OCI-LY7 (cell line): ENCODE measurements at regions not wholly inside any gene's neighbourhood (a gene's known extent, or its start where the extent isn't known, plus 50 kb on each side); places are given as distances from the start of the nearest gene placed in this dataset.

ENCODE experiments used
- BruUV-seq: library from RNA; stranded (reverse); fragments of 400-500 nt; replicated peaks from 2 replicates; lab custom pipeline; 2021; lab: Mats Ljungman, UMichigan
- CTCF ChIA-PET: fragments of 300-600 bp; sonication (Branson Sonifier 250); formaldehyde crosslinking; loops from one replicate; lab custom pipeline; 2022; ENCODE audit warnings: antibody characterized with exemption; ENCODE audit not compliant: unreplicated experiment; lab: Charles Lee
- POLR2A ChIA-PET: fragments of 300-600 bp; sonication (Branson Sonifier 250); formaldehyde crosslinking; loops from one replicate; lab custom pipeline; 2022; ENCODE audit warnings: antibody characterized with exemption; lab: Charles Lee
- DNase-seq: peaks from one replicate; pipeline ENCODE4 v3.0.0-alpha.2; 2015; ENCODE audit warnings: low spot score
- H2AFZ ChIP-seq: fragments of 200-600 bp; sonication (generic), shearing (Covaris generic); 2 replicates; pipeline ENCODE4 v1.6.1; 2014; ENCODE audit warnings: mild to moderate bottlenecking, antibody characterized with exemption, low read length, moderate library complexity
- H3K27ac ChIP-seq: fragments of 200-600 bp; sonication (generic); 2 replicates; pipeline ENCODE4 v1.5.1; 2014; ENCODE audit warnings: mixed run types, low read depth, mild to moderate bottlenecking, moderate library complexity, low read length, inconsistent platforms; ENCODE audit not compliant: poor library complexity, severe bottlenecking
- H3K36me3 ChIP-seq: fragments of 200-600 bp; sonication (generic); 2 replicates; pipeline ENCODE4 v1.6.1; 2014; ENCODE audit warnings: mild to moderate bottlenecking, antibody characterized with exemption, low read length, moderate library complexity, mixed read lengths; ENCODE audit not compliant: insufficient read depth
- H3K4me1 ChIP-seq: fragments of 200-600 bp; sonication (generic); 2 replicates; pipeline ENCODE4 v1.5.1; 2014; ENCODE audit warnings: mild to moderate bottlenecking, low read length; ENCODE audit not compliant: insufficient read depth, poor library complexity, severe bottlenecking
- H3K4me2 ChIP-seq: fragments of 200-600 bp; sonication (generic); 2 replicates; pipeline ENCODE4 v1.6.1; 2014; ENCODE audit warnings: mild to moderate bottlenecking, low read length
- H3K4me3 ChIP-seq: fragments of 200-600 bp; sonication (generic); 2 replicates; pipeline ENCODE4 v1.5.1; 2014; ENCODE audit warnings: mild to moderate bottlenecking, low read depth, low read length; ENCODE audit not compliant: poor library complexity, severe bottlenecking
- H3K79me2 ChIP-seq: fragments of 200-600 bp; sonication (generic); 2 replicates; pipeline ENCODE4 v1.6.1; 2016; ENCODE audit warnings: low read depth, mild to moderate bottlenecking, low read length, moderate library complexity, mixed read lengths; ENCODE audit not compliant: insufficient read depth
- H3K9me2 ChIP-seq: fragments of 200-600 bp; sonication (generic); 2 replicates; pipeline ENCODE4 v1.6.1; 2016; ENCODE audit warnings: mild to moderate bottlenecking, low read length, mixed read lengths; ENCODE audit not compliant: insufficient read depth
- H3K9me3 ChIP-seq: fragments of 200-600 bp; sonication (generic); 2 replicates; pipeline ENCODE4 v1.6.1; 2014; ENCODE audit warnings: mild to moderate bottlenecking, mixed run types, low read length, mixed read lengths
- H4K20me1 ChIP-seq: fragments of 200-600 bp; sonication (generic); 2 replicates; pipeline ENCODE4 v1.6.1; 2014; ENCODE audit warnings: mild to moderate bottlenecking, antibody characterized with exemption, low read length, moderate library complexity, mixed read lengths; ENCODE audit not compliant: insufficient read depth
- EZH2phosphoT487 ChIP-seq: fragments of 200-600 bp; sonication (generic); IDR thresholded peaks from 2 replicates; pipeline ENCODE4 v1.6.1; 2018; ENCODE audit warnings: low read depth, borderline replicate concordance, mild to moderate bottlenecking, mixed run types, antibody characterized with exemption, low read length, moderate library complexity, mixed read lengths
- intact Hi-C: fragments of 100-400 bp; cut with micrococcal nuclease; formaldehyde crosslinking; loops from one replicate; pipeline ENCODE4 v1.10.0; 2022; ENCODE audit not compliant: unreplicated experiment
- TF ChIP-seq, protein P1 (sequence below): fragments of 200-600 bp; sonication (generic); conservative IDR thresholded peaks from 2 replicates; pipeline ENCODE4 v1.5.1; 2014; ENCODE audit warnings: mild to moderate bottlenecking, antibody characterized with exemption, low read length, moderate library complexity, mixed read lengths

DNA sequence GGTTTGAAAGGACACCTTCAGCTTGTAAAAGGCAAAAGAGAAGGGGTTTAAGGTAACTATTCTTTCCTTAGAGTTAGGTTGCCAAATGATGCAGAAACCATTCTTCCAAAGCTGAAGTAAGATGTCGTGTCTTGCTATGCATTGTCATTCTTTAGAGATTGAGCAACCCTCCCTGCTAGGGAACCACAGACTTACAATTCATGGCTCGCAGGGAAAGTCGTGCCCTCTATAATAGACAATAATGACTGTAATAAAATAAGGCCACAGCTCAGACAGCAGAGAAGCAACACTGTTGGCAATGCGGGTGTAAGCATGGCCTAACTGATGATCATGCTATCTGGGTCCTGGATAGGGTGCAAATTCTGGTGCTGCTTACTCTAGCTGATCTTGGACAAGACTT is 129.6 kb upstream of the CDH13 start:
- H3K27ac ChIP-seq, result no peak overlapping the region
- no peaks in the 10 kb centered on the region for H3K9me3 ChIP-seq
- ChIA-PET CTCF (no interaction called here), POLR2A (interaction anchor here (0.6 kb wide), 1 partner anchor 1383 kb away, joined by 4 read pairs; no protein-coding TSS in a partner anchor)
- no peaks in the 10 kb centered on the region for H3K9me2 ChIP-seq
- no peak overlapping the region for H3K4me2 ChIP-seq
- H3K4me3 ChIP-seq, result no peak overlapping the region
- TF ChIP-seq, protein P1, sequence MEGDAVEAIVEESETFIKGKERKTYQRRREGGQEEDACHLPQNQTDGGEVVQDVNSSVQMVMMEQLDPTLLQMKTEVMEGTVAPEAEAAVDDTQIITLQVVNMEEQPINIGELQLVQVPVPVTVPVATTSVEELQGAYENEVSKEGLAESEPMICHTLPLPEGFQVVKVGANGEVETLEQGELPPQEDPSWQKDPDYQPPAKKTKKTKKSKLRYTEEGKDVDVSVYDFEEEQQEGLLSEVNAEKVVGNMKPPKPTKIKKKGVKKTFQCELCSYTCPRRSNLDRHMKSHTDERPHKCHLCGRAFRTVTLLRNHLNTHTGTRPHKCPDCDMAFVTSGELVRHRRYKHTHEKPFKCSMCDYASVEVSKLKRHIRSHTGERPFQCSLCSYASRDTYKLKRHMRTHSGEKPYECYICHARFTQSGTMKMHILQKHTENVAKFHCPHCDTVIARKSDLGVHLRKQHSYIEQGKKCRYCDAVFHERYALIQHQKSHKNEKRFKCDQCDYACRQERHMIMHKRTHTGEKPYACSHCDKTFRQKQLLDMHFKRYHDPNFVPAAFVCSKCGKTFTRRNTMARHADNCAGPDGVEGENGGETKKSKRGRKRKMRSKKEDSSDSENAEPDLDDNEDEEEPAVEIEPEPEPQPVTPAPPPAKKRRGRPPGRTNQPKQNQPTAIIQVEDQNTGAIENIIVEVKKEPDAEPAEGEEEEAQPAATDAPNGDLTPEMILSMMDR, result no peak
- TF ChIP-seq EZH2phosphoT487, result no peak
- H3K4me1 ChIP-seq, result no peaks in the 10 kb centered on the region
- H3K79me2 ChIP-seq, result no peaks in the 10 kb centered on the region
- no peak for DNase-seq
- H4K20me1 ChIP-seq, result no peaks in the 10 kb centered on the region
- intact Hi-C loops, result no loop called here
- no peak overlapping the region for H2AFZ ChIP-seq
- BruUV-seq, result no TSS peak
- H3K36me3 ChIP-seq, result no peaks in the 10 kb centered on the region

DNA sequence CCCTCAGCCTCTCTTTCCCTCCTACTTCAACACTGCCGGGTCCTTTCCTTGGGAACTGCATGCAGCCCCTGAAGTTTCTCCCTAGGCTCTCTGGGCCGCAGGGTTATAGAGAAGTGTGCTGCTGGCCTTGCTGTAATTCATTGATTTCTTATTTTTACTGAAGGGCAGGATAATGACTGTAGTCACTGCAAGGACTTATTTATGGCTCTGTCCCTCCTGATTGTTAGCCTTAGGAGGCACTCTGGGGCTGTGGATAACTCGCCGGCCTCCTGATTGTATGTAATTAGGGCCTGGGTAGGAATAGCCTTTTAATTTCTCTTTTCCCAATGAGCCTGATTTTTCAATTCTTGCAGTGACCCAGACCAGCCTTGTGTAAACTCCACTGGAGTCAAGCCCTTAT is 138.3 kb upstream of the CDH13 start:
- Histone ChIP-seq H3K4me3 (no peak overlapping the region), H2AFZ (no peak overlapping the region), H3K4me2 (no peak overlapping the region), H4K20me1 (no peaks in the 10 kb centered on the region), H3K27ac (no peak overlapping the region), H3K9me2 (no peaks in the 10 kb centered on the region), H3K79me2 (no peaks in the 10 kb centered on the region), H3K36me3 (no peaks in the 10 kb centered on the region), H3K9me3 (no peaks in the 10 kb centered on the region), H3K4me1 (no peaks in the 10 kb centered on the region)
- no TSS peak for BruUV-seq
- TF ChIP-seq, protein P1, result no peak
- no peak for TF ChIP-seq EZH2phosphoT487
- DNase-seq, result no peak
- ChIA-PET CTCF (no interaction called here), POLR2A (no interaction called here)
- intact Hi-C loops, result no loop called here

DNA sequence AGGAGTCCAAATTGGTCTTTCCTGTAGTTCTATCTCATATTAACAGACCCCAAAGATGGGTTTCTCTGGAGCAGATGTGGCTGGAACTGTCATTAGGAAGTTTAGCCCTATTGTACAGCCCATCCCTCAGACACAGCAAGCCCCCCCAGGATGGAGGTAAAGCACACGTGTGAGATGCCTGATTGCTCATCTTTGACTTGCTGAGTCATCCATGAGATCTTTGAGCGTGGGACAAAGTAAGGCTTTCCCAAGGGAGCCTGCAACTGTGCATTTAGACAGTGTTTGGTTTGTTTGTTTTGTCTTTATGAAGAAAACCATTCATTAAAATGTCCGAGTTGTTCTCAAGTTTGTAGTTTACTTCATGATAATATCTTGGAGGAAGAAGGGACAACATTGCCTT is 145.3 kb upstream of the CDH13 start:
- H3K36me3 ChIP-seq, result no peaks in the 10 kb centered on the region
- no peaks in the 10 kb centered on the region for H3K9me3 ChIP-seq
- BruUV-seq, result no TSS peak
- no peaks in the 10 kb centered on the region for H3K4me1 ChIP-seq
- no peak for DNase-seq
- no peak overlapping the region for H3K4me3 ChIP-seq
- no peak overlapping the region for H3K27ac ChIP-seq
- H3K4me2 ChIP-seq, result no peak overlapping the region
- no peaks in the 10 kb centered on the region for H4K20me1 ChIP-seq
- H3K79me2 ChIP-seq, result no peaks in the 10 kb centered on the region
- H2AFZ ChIP-seq, result no peak overlapping the region
- ChIA-PET POLR2A (no interaction called here), CTCF (no interaction called here)
- no peaks in the 10 kb centered on the region for H3K9me2 ChIP-seq
- intact Hi-C loops, result no loop called here
- TF ChIP-seq EZH2phosphoT487, result no peak
- TF ChIP-seq, protein P1, result no peak
